ENCODE measurements at regions not wholly inside any gene's neighbourhood (a gene's known extent, or its start where the extent isn't known, plus 50 kb on each side); places are given as distances from the start of the nearest gene placed in this dataset.

DNA sequence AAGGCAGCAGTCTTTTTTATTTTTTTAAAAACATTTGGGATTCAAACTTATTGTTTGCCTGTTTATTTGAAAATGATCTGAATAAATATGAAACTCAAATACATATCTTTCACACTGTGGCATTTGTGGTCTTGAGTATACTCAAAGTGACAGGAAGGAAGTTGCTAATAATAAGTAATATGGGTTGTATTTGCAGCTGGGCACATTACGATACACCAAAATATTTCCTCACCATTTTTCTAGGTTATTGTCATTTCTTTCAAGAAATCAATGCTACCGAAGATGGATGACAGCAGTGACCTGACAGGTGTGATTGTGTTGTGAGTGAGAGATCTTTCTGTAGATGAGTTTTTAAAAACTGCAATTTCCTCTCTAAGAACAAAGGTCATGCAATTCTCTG is 665.7 kb downstream of the CDH8 start:
- H3K36me3 ChIP-seq, result no peaks in the 10 kb centered on the region
- H3K27ac ChIP-seq, result no peak overlapping the region
- H3K4me3 ChIP-seq (ENCODE audit: low read depth, low read length), result no peak overlapping the region
- TF ChIP-seq, protein P1, sequence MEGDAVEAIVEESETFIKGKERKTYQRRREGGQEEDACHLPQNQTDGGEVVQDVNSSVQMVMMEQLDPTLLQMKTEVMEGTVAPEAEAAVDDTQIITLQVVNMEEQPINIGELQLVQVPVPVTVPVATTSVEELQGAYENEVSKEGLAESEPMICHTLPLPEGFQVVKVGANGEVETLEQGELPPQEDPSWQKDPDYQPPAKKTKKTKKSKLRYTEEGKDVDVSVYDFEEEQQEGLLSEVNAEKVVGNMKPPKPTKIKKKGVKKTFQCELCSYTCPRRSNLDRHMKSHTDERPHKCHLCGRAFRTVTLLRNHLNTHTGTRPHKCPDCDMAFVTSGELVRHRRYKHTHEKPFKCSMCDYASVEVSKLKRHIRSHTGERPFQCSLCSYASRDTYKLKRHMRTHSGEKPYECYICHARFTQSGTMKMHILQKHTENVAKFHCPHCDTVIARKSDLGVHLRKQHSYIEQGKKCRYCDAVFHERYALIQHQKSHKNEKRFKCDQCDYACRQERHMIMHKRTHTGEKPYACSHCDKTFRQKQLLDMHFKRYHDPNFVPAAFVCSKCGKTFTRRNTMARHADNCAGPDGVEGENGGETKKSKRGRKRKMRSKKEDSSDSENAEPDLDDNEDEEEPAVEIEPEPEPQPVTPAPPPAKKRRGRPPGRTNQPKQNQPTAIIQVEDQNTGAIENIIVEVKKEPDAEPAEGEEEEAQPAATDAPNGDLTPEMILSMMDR (IDR thresholded peaks at IDR 0.05; ENCODE audit: low read depth, low read length), result no peak
- DNase-seq, result no peak
- H3K9me3 ChIP-seq (ENCODE audit: severe bottlenecking), result no peaks in the 10 kb centered on the region
- peaks cover 18% of the 10 kb centered on the region for H3K27me3 ChIP-seq (ENCODE audit: insufficient read depth, low read depth, severe bottlenecking)

DNA sequence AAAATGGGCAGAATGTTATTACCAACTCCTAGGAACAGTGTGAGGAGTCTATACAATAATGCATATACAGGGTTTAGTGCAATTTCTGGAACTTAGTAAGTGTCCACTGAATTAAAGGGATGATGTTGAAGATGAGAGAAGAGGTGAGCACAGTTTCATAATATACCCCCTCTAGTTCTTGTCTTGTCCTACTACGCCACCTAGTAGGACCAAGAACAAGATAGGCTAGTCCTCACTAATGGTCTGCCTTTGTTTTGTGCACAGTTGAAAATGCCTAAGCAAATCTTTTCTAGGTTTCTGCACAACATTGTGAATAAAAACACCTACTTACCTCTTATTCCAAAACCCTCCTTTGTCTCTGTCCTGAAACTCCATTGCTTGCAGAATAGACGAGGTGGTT is 670.2 kb downstream of the CDH8 start:
- TF ChIP-seq, protein P1 (IDR thresholded peaks at IDR 0.05; ENCODE audit: low read depth, low read length), result no peak
- Histone ChIP-seq H3K9me3 (ENCODE audit: severe bottlenecking) (no peaks in the 10 kb centered on the region), H3K36me3 (no peaks in the 10 kb centered on the region), H3K27me3 (ENCODE audit: insufficient read depth, low read depth, severe bottlenecking) (peaks cover 26% of the 10 kb centered on the region), H3K27ac (no peak overlapping the region), H3K4me3 (ENCODE audit: low read depth, low read length) (no peak overlapping the region)
- DNase-seq, result no peak

DNA sequence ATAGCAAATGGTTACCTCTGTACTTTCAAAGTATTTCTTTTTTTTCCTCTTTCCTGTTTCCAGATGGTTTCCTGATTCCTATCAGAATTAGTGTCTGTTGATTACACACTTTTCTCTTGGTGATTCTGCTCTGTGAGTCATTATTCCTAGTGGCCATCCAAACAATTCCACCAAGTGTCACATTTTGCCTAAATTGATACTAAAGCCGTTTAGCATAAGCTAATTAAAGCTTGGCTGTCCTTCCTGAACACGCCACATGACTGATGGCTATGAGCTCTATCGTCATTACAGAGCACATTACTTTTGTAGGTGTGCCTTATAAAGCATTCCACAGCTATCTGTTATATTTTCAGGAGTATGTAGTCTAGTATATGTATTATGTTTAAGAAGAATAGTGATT is 671.2 kb downstream of the CDH8 start:
- Histone ChIP-seq H3K27ac (no peak overlapping the region), H3K4me3 (ENCODE audit: low read depth, low read length) (no peak overlapping the region), H3K9me3 (ENCODE audit: severe bottlenecking) (no peaks in the 10 kb centered on the region), H3K36me3 (no peaks in the 10 kb centered on the region), H3K27me3 (ENCODE audit: insufficient read depth, low read depth, severe bottlenecking) (peaks cover 25% of the 10 kb centered on the region)
- DNase-seq, result no peak
- TF ChIP-seq, protein P1 (IDR thresholded peaks at IDR 0.05; ENCODE audit: low read depth, low read length), result no peak

DNA sequence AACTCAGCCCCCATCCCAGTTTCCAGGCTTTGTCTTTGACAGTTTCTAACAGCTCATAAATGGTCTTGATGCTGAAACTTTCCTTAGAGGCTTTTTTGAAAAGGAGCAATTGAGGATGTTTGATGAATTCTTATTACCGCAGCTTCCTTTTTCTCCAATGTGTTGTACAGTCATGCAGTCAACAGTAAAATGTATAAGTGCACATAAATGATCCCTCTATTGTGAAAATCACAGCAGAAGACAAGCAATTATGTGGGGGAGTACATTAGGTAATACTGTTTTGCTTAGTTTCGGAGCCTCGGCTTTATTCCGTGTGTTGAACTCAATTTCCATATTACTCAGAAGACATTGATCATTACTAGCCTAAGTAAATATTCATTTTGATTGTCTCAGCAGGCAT is 673.7 kb downstream of the CDH8 start:
- H3K9me3 ChIP-seq (ENCODE audit: severe bottlenecking), result no peaks in the 10 kb centered on the region
- TF ChIP-seq, protein P1 (IDR thresholded peaks at IDR 0.05; ENCODE audit: low read depth, low read length), result no peak
- H3K36me3 ChIP-seq, result no peaks in the 10 kb centered on the region
- H3K27ac ChIP-seq, result no peak overlapping the region
- no peak overlapping the region for H3K4me3 ChIP-seq (ENCODE audit: low read depth, low read length)
- DNase-seq, result no peak
- peaks cover 12% of the 10 kb centered on the region for H3K27me3 ChIP-seq (ENCODE audit: insufficient read depth, low read depth, severe bottlenecking)

DNA sequence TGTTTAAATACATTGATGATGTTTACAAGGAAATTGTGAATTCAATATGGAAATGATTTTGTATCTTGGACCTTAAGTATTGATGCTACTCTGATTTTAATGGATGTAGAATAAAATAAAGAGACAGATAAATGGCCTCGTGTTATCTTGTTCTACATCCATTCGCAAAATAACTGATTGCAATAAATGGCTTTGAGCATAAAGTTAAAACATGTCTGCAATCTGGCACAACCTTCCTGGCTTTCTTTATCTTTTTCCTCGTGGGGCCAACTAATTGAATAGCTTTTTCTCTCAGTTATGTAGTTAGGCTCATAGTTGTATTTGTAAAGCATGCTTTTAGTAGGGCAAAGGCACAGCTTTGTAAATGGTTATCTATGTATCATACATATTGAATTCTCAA is 691.4 kb downstream of the CDH8 start:
- TF ChIP-seq, protein P1 (IDR thresholded peaks at IDR 0.05; ENCODE audit: low read depth, low read length), result no peak
- H3K4me3 ChIP-seq (ENCODE audit: low read depth, low read length), result no peak overlapping the region
- DNase-seq, result no peak
- H3K36me3 ChIP-seq, result no peaks in the 10 kb centered on the region
- no peaks in the 10 kb centered on the region for H3K27me3 ChIP-seq (ENCODE audit: insufficient read depth, low read depth, severe bottlenecking)
- no peak overlapping the region for H3K27ac ChIP-seq
- no peaks in the 10 kb centered on the region for H3K9me3 ChIP-seq (ENCODE audit: severe bottlenecking)

DNA sequence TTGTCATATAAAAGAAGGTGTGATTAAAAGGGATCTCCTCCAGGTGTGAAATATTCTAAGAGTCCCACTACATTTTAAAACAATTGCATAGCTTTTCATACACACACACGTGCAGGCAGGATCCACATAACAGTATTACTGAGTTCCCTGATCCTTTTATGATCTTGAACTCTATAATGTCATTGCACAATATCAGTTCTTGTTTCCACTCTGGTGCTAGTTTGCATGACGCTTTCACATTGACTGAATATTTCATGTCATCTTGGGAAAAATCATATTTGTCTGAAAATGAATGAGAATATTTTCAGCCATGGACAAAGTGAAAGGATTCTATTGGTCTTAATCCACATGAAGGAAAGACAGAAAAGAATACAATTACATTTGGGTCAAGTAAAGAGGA is 703.8 kb downstream of the CDH8 start:
- Histone ChIP-seq H3K9me3 (ENCODE audit: severe bottlenecking) (no peaks in the 10 kb centered on the region), H3K27ac (no peak overlapping the region), H3K36me3 (no peaks in the 10 kb centered on the region), H3K4me3 (ENCODE audit: low read depth, low read length) (no peak overlapping the region), H3K27me3 (ENCODE audit: insufficient read depth, low read depth, severe bottlenecking) (peaks cover 7% of the 10 kb centered on the region)
- TF ChIP-seq, protein P1 (IDR thresholded peaks at IDR 0.05; ENCODE audit: low read depth, low read length), result no peak
- no peak for DNase-seq

All from WERI-Rb-1 (cell line).